ENCODE measurements at regions not wholly inside any gene's neighbourhood (a gene's known extent, or its start where the extent isn't known, plus 50 kb on each side); places are given as distances from the start of the nearest gene placed in this dataset.

DNA sequence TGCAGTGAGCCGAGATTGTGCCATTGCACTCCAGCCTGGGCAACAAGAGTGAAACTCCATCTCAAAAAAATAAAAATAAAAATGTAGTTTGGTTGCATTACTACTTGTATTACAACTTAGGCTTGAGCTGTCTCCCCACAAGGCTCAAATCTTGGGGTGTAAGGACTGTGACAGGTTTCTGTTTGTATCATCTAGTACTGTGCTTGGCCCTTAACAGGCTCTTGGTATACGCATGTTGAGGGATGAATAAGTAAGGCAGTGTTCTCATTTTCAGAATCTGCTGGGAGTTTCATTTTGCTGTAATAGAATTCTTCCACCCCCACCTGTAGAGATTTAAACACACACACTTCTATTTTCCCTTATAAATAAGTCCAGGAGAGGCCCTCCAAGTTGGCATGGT is 289.4 kb upstream of the EEF2KMT start:
- no peak for TF ChIP-seq EZH2 (IDR thresholded peaks at IDR 0.05)
- TF ChIP-seq POLR2AphosphoS5 (IDR thresholded peaks at IDR 0.05; ENCODE audit: borderline replicate concordance, low read depth, low read length) = no peak
- no peak for TF ChIP-seq FOXP2 (optimal IDR thresholded peaks at IDR 0.05; ENCODE audit: control extremely low read depth, extremely low read length, insufficient read depth)
- Histone ChIP-seq H3K27ac (no peak overlapping the region), H3K9ac (ENCODE audit: insufficient read length) (no peak overlapping the region), H3K36me3 (ENCODE audit: insufficient read depth, low read length) (no peaks in the 10 kb centered on the region), H3K4me3 (no peak overlapping the region), H3K9me3 (ENCODE audit: low read depth, low read length) (no peaks in the 10 kb centered on the region)
- DNase-seq (ENCODE audit: low read depth, low spot score) = no peak

DNA sequence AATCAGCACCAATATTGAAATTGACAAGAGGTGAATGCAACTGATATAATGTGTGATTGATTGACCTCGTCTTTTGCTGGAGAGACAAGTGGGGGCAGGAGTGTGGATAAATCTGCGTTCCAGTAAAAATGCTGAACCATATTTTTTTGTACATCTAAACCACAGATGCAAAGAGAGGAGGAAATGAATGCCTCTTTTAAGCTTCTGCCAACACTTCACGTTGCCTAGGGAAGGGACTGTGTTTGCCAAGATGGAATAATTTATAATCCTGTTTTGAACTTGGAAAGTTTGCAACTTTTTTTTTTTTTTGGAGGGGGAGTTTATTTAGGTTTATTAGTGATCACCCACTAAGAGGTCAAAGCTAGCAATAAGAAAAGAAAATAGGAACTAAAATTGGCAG is 288.2 kb upstream of the EEF2KMT start:
- TF ChIP-seq POLR2AphosphoS5 (IDR thresholded peaks at IDR 0.05; ENCODE audit: borderline replicate concordance, low read depth, low read length) (no peak), FOXP2 (optimal IDR thresholded peaks at IDR 0.05; ENCODE audit: control extremely low read depth, extremely low read length, insufficient read depth) (no peak), EZH2 (IDR thresholded peaks at IDR 0.05) (no peak)
- no peaks in the 10 kb centered on the region for H3K36me3 ChIP-seq (ENCODE audit: insufficient read depth, low read length)
- no peak overlapping the region for H3K9ac ChIP-seq (ENCODE audit: insufficient read length)
- no peaks in the 10 kb centered on the region for H3K9me3 ChIP-seq (ENCODE audit: low read depth, low read length)
- H3K4me3 ChIP-seq = no peak overlapping the region
- no peak overlapping the region for H3K27ac ChIP-seq
- DNase-seq (ENCODE audit: low read depth, low spot score) = no peak

DNA sequence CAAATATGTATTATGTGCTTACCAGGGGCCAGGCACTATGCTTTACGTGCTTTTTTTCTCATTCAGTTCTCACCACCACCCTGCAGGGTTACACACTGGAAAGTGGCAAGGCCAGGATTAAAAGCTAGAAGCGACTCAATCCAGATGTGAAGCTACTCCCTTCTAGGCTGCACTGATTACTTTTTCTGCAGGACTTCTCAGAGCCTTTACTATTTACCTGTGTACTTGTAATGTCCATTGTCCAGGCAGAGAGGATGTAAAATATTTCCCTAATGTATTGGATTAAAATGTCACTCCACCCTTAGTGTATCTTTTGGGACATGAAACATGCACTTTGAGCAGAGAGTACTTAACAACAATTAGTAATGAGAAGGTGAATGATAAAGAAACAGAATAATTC is 287.5 kb upstream of the EEF2KMT start:
- TF ChIP-seq FOXP2 (optimal IDR thresholded peaks at IDR 0.05; ENCODE audit: control extremely low read depth, extremely low read length, insufficient read depth) (no peak), EZH2 (IDR thresholded peaks at IDR 0.05) (no peak), POLR2AphosphoS5 (IDR thresholded peaks at IDR 0.05; ENCODE audit: borderline replicate concordance, low read depth, low read length) (no peak)
- Histone ChIP-seq H3K36me3 (ENCODE audit: insufficient read depth, low read length) (no peaks in the 10 kb centered on the region), H3K9ac (ENCODE audit: insufficient read length) (no peak overlapping the region), H3K27ac (no peak overlapping the region), H3K4me3 (no peak overlapping the region), H3K9me3 (ENCODE audit: low read depth, low read length) (no peaks in the 10 kb centered on the region)
- no peak for DNase-seq (ENCODE audit: low read depth, low spot score)

DNA sequence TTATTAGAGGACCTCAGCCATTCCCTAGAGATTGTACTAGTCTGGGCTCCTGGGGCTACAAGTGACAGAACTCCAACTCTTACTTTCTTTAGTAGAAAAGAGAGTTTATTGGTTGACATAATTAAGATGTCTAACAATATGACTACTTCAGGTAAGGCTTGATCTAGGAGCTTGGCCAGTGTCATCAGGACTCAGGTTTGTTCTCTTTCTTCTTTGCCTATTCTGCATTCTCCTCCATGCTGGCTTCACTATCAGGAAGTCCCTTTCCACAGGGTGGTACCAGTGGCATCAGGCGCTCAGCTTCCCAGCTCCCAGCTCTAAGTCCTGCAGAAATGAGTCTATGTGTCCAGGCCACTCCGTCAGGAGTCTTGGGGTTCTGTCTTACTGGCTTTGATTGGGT is 286.1 kb upstream of the EEF2KMT start:
- Histone ChIP-seq H3K27ac (no peak overlapping the region), H3K4me3 (no peak overlapping the region), H3K9ac (ENCODE audit: insufficient read length) (no peak overlapping the region), H3K9me3 (ENCODE audit: low read depth, low read length) (no peaks in the 10 kb centered on the region), H3K36me3 (ENCODE audit: insufficient read depth, low read length) (no peaks in the 10 kb centered on the region)
- TF ChIP-seq FOXP2 (optimal IDR thresholded peaks at IDR 0.05; ENCODE audit: control extremely low read depth, extremely low read length, insufficient read depth) = no peak
- no peak for TF ChIP-seq POLR2AphosphoS5 (IDR thresholded peaks at IDR 0.05; ENCODE audit: borderline replicate concordance, low read depth, low read length)
- no peak for TF ChIP-seq EZH2 (IDR thresholded peaks at IDR 0.05)
- no peak for DNase-seq (ENCODE audit: low read depth, low spot score)

DNA sequence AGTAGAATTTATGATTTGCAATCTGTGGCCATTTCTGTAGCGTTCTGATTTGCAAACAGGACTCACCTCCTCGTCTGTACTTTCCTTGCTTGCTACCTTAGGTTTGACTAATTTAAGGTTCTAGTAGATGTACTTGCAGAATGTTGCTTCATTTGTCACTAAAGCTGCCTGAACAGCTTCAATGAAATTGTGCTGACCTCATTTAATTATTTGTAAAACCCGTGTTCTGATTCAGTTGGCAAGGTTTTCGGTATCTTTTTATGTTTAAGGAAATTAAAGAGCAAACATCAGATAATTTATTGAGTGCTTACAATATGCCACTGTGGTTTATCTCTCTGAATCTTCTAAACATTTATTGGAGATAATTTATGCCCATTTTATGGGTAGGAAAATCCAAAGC is 284.9 kb upstream of the EEF2KMT start:
- Histone ChIP-seq H3K36me3 (ENCODE audit: insufficient read depth, low read length) (no peaks in the 10 kb centered on the region), H3K4me3 (no peak overlapping the region), H3K9me3 (ENCODE audit: low read depth, low read length) (no peaks in the 10 kb centered on the region), H3K27ac (no peak overlapping the region), H3K9ac (ENCODE audit: insufficient read length) (no peak overlapping the region)
- no peak for DNase-seq (ENCODE audit: low read depth, low spot score)
- no peak for TF ChIP-seq FOXP2 (optimal IDR thresholded peaks at IDR 0.05; ENCODE audit: control extremely low read depth, extremely low read length, insufficient read depth)
- TF ChIP-seq EZH2 (IDR thresholded peaks at IDR 0.05) = no peak
- no peak for TF ChIP-seq POLR2AphosphoS5 (IDR thresholded peaks at IDR 0.05; ENCODE audit: borderline replicate concordance, low read depth, low read length)

DNA sequence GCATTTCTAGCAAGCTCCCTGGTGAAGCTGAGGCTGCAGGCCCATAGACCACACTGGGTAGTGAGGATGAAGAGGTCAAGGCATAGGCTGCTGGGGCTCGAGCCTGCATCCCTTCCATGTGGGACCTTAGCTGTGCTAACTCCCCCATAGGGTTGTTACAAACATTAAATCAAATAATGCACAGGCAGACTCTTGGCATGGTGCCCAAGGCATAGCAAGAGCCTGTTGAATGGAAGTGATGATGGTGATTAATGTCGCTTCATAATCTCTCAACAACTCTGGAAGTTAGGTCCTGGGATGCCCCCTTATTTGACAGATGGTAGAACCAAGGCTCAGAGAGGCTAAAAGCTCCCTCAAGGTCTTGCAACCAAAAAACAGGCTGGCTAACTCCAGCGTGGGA is 283.9 kb upstream of the EEF2KMT start:
- Histone ChIP-seq H3K4me3 (no peak overlapping the region), H3K36me3 (ENCODE audit: insufficient read depth, low read length) (no peaks in the 10 kb centered on the region), H3K9me3 (ENCODE audit: low read depth, low read length) (no peaks in the 10 kb centered on the region), H3K9ac (ENCODE audit: insufficient read length) (no peak overlapping the region), H3K27ac (no peak overlapping the region)
- TF ChIP-seq FOXP2 (optimal IDR thresholded peaks at IDR 0.05; ENCODE audit: control extremely low read depth, extremely low read length, insufficient read depth) = no peak
- no peak for TF ChIP-seq EZH2 (IDR thresholded peaks at IDR 0.05)
- TF ChIP-seq POLR2AphosphoS5 (IDR thresholded peaks at IDR 0.05; ENCODE audit: borderline replicate concordance, low read depth, low read length) = no peak
- no peak for DNase-seq (ENCODE audit: low read depth, low spot score)

DNA sequence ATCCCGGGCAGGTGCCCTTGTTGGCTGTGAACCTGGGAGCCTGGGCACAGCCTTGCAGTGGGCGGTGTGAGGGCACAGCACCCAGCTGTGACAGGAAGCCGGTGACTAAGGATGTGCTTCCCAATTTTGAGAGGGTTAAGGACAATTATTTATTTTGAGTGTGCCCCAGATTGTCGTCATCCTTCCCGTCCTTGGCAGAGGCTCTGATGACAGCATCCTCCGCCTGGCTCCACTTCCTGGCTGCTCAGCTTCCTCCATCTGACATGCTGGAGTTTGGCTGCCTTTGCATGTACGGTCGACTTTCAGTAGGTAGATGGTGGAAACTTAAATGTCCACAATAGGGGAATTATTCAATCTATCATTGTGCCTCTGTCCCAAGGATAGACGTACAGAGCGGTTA is 282.4 kb upstream of the EEF2KMT start:
- Histone ChIP-seq H3K9ac (ENCODE audit: insufficient read length) (no peak overlapping the region), H3K9me3 (ENCODE audit: low read depth, low read length) (no peaks in the 10 kb centered on the region), H3K36me3 (ENCODE audit: insufficient read depth, low read length) (no peaks in the 10 kb centered on the region), H3K4me3 (no peak overlapping the region), H3K27ac (no peak overlapping the region)
- no peak for TF ChIP-seq FOXP2 (optimal IDR thresholded peaks at IDR 0.05; ENCODE audit: control extremely low read depth, extremely low read length, insufficient read depth)
- no peak for TF ChIP-seq EZH2 (IDR thresholded peaks at IDR 0.05)
- TF ChIP-seq POLR2AphosphoS5 (IDR thresholded peaks at IDR 0.05; ENCODE audit: borderline replicate concordance, low read depth, low read length) = no peak
- no peak for DNase-seq (ENCODE audit: low read depth, low spot score)

DNA sequence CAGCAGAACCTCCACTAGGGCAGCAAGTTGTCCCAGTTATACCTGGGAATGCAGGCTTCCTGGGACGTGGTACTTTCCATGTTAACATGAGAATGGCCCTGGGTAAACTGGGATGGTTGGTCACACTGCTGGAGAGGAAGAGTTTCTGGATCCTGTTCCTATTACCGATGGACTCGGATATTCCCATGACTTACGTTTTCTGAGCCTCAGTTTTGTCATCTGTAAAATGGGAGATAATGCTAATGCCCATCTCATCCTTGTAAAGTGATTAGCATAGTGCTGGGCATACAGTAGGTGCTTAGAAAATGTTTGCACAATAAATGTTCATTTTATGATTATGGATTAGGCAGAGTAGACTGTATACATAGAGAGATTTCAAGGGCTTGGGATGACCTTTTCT is 280.9 kb upstream of the EEF2KMT start:
- H3K9me3 ChIP-seq (ENCODE audit: low read depth, low read length) = no peaks in the 10 kb centered on the region
- TF ChIP-seq POLR2AphosphoS5 (IDR thresholded peaks at IDR 0.05; ENCODE audit: borderline replicate concordance, low read depth, low read length) (no peak), FOXP2 (optimal IDR thresholded peaks at IDR 0.05; ENCODE audit: control extremely low read depth, extremely low read length, insufficient read depth) (no peak)
- H3K27ac ChIP-seq = no peak overlapping the region
- DNase-seq (ENCODE audit: low read depth, low spot score) = no peak
- no peaks in the 10 kb centered on the region for H3K36me3 ChIP-seq (ENCODE audit: insufficient read depth, low read length)
- no peak overlapping the region for H3K4me3 ChIP-seq
- H3K9ac ChIP-seq (ENCODE audit: insufficient read length) = no peak overlapping the region

DNA sequence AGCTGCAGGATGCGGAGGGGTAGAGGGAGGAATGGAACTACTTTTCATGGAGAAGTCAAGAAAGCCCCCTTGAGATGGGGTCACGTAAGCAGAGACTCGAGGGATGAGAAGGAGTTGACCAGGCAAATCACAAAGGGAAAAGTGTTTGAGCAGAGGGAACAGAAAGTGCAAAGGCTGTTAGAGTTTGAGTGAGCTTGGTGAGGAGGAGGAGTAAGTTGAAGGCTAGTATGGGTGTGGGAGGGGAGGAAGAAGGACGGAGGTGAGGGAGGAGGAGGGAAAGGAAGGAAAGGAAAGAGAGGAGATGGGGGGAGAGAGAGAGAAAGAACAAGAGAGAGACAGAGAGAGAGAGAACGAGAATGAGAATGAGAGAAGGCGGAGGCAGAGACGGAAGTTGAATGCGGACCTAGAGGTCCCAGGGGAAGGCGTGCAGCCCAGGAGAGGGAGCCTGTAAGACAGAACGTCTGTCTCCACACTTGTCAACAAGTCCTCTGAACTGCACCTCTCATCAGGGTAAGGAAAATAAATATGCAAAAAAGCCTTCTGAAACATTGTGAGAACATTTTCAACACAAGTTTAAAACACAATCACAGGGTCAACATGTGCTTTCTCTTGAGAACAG is 279.8 kb upstream of the EEF2KMT start:
- no peak overlapping the region for H3K27ac ChIP-seq
- H3K4me3 ChIP-seq = no peak overlapping the region
- no peak for DNase-seq (ENCODE audit: low read depth, low spot score)
- TF ChIP-seq FOXP2 (optimal IDR thresholded peaks at IDR 0.05; ENCODE audit: control extremely low read depth, extremely low read length, insufficient read depth) (no peak), EZH2 (IDR thresholded peaks at IDR 0.05) (no peak), POLR2AphosphoS5 (IDR thresholded peaks at IDR 0.05; ENCODE audit: borderline replicate concordance, low read depth, low read length) (no peak)
- H3K9ac ChIP-seq (ENCODE audit: insufficient read length) = no peak overlapping the region
- no peaks in the 10 kb centered on the region for H3K36me3 ChIP-seq (ENCODE audit: insufficient read depth, low read length)
- H3K9me3 ChIP-seq (ENCODE audit: low read depth, low read length) = no peaks in the 10 kb centered on the region

All from SK-N-MC (cell line).